HCT116 (cell line): ENCODE measurements at regions not wholly inside any gene's neighbourhood (a gene's known extent, or its start where the extent isn't known, plus 50 kb on each side); places are given as distances from the start of the nearest gene placed in this dataset.

Experiments
- ATAC-seq: fragments of 200-7000 bp; cut with Tn5 transposase; 2 replicates; pipeline ENCODE4 v1.9.1; 2020; ENCODE audit warnings: mild to moderate bottlenecking, moderate library complexity
- BruUV-seq: library from RNA; stranded (reverse); fragments of 400-500 nt; replicated peaks from 2 replicates; lab custom pipeline; 2021; lab: Mats Ljungman, UMichigan
- CTCF ChIA-PET: fragments of 300-600 bp; sonication (Branson Sonifier 250); formaldehyde crosslinking; loops from one replicate; lab custom pipeline; 2021; ENCODE audit warnings: antibody characterized with exemption; lab: Charles Lee
- POLR2A ChIA-PET: fragments of 300-600, 350-600 bp; sonication (Branson Sonifier 250); formaldehyde crosslinking; loops from one replicate; lab custom pipeline; 2021; ENCODE audit warnings: antibody characterized with exemption; lab: Charles Lee
- RAD21 ChIA-PET, 2 experiments: fragments of 300-600 bp; sonication (Branson Sonifier 250); formaldehyde crosslinking; loops; one replicate each; lab custom pipeline; 2023; ENCODE audit warnings: low total read pairs in 2 of 2; ENCODE audit not compliant: uncharacterized antibody in 2 of 2, unreplicated experiment in 2 of 2, low non-redundant PET in 1 of 2; lab: Charles Lee
- DNase-seq: peaks from one replicate; pipeline ENCODE4 v3.0.0-alpha.2; 2010; ENCODE audit warnings: low read depth, low spot score
- H2AFZ ChIP-seq: fragments of 200-600 bp; shearing (Covaris generic), sonication (generic); 2 replicates; pipeline ENCODE4 v1.6.1; 2017; ENCODE audit warnings: low read depth, mixed run types, mixed read lengths, antibody characterized with exemption, low read length; ENCODE audit not compliant: poor library complexity, severe bottlenecking
- H3K27ac ChIP-seq: 2 replicates; pipeline ENCODE4 v1.5.1; 2012; ENCODE audit warnings: low read depth, low read length
- H3K27me3 ChIP-seq: fragments of 200-600 bp; sonication (generic); 2 replicates; pipeline ENCODE4 v1.6.1; 2016; ENCODE audit warnings: mixed run types, low read length, mixed read lengths; ENCODE audit not compliant: insufficient read depth
- H3K36me3 ChIP-seq, 2 experiments: fragments of 200-500 bp in 1 of 2; fragments of 200-600 bp in 1 of 2; sonication (Bioruptor generic) in 1 of 2; sonication (generic) in 1 of 2; 2 replicates each; pipeline versions ENCODE4 v1.5.1 to v1.6.1; 2014 to 2016; ENCODE audit warnings: low read length in 2 of 2, inconsistent platforms in 1 of 2, mixed read lengths in 1 of 2, mixed run types in 1 of 2; ENCODE audit not compliant: insufficient read depth in 2 of 2, control insufficient read depth in 1 of 2
- H3K4me1 ChIP-seq, 2 experiments: fragments of 200-600 bp in 1 of 2; sonication (generic) in 1 of 2; 2 replicates each; pipeline versions ENCODE4 v1.5.1 to v1.6.1; 2012 to 2017; ENCODE audit warnings: low read length in 2 of 2, inconsistent platforms in 1 of 2, mild to moderate bottlenecking in 1 of 2, mixed read lengths in 1 of 2, mixed run types in 1 of 2, moderate library complexity in 1 of 2; ENCODE audit not compliant: insufficient read depth in 2 of 2, control insufficient read depth in 1 of 2
- H3K4me2 ChIP-seq: fragments of 200-600 bp; sonication (generic); 2 replicates; pipeline ENCODE4 v1.6.1; 2017; ENCODE audit warnings: mixed run types, low read length, mixed read lengths
- H3K4me3 ChIP-seq, 2 experiments: fragments of 200-600 bp in 1 of 2; sonication (generic) in 1 of 2; replicated peaks in 1 of 2; 2 replicates each; pipeline ENCODE4 v1.5.1; 2011 to 2016; ENCODE audit warnings: low read length in 2 of 2, control low read depth in 1 of 2, low read depth in 1 of 2, mild to moderate bottlenecking in 1 of 2, mixed read lengths in 1 of 2, mixed run types in 1 of 2
- H3K79me2 ChIP-seq: fragments of 200-600 bp; sonication (generic); 2 replicates; pipeline ENCODE4 v1.6.1; 2017; ENCODE audit warnings: mild to moderate bottlenecking, mixed run types, low read length, moderate library complexity, mixed read lengths; ENCODE audit not compliant: insufficient read depth
- H3K9ac ChIP-seq: fragments of 200-600 bp; sonication (generic); 2 replicates; pipeline ENCODE4 v1.6.1; 2016; ENCODE audit warnings: low read length, mixed read lengths
- H3K9me2 ChIP-seq: fragments of 200-600 bp; sonication (generic), shearing (Covaris generic); 2 replicates; pipeline ENCODE4 v1.6.1; 2017; ENCODE audit warnings: mixed run types, mild to moderate bottlenecking, moderate library complexity; ENCODE audit not compliant: insufficient read depth
- H3K9me3 ChIP-seq, 2 experiments: fragments of 200-500 bp in 1 of 2; fragments of 200-600 bp in 1 of 2; sonication (Bioruptor generic) in 1 of 2; sonication (generic) in 1 of 2; 2 replicates each; pipeline ENCODE4 v1.6.1; 2014 to 2017; ENCODE audit warnings: low read length in 2 of 2, mixed read lengths in 2 of 2, inconsistent platforms in 1 of 2, low read depth in 1 of 2, mild to moderate bottlenecking in 1 of 2, mixed run types in 1 of 2, moderate library complexity in 1 of 2; ENCODE audit not compliant: control insufficient read depth in 1 of 2, insufficient read depth in 1 of 2
- H4K20me1 ChIP-seq: fragments of 200-600 bp; sonication (generic), shearing (Covaris generic); 2 replicates; pipeline ENCODE4 v1.6.1; 2017; ENCODE audit warnings: mixed run types, mild to moderate bottlenecking, moderate library complexity; ENCODE audit not compliant: insufficient read depth
- CEBPB ChIP-seq: IDR thresholded peaks from 2 replicates; pipeline ENCODE4 v1.6.1; 2012; ENCODE audit warnings: low read depth
- CTCF ChIP-seq, 3 experiments: fragments of 200-600 bp in 1 of 3; sonication (generic) in 1 of 3; IDR thresholded peaks in 2 of 3; conservative IDR thresholded peaks in 1 of 3; 2 replicates each; pipeline ENCODE4 v1.5.1; 2012 to 2017; ENCODE audit warnings: low read depth in 2 of 3, low read length in 2 of 3, antibody characterized with exemption in 1 of 3, borderline replicate concordance in 1 of 3, control low read depth in 1 of 3, mild to moderate bottlenecking in 1 of 3, mixed read lengths in 1 of 3, mixed run types in 1 of 3, moderate library complexity in 1 of 3; ENCODE audit not compliant: insufficient read depth in 1 of 3
- ELF1 ChIP-seq: IDR thresholded peaks from 2 replicates; pipeline ENCODE4 v1.6.1; 2012; ENCODE audit warnings: low read depth, borderline replicate concordance
- EZH2phosphoT487 ChIP-seq: fragments of 200-600 bp; IDR thresholded peaks from 2 replicates; pipeline ENCODE4 v1.6.1; 2018; ENCODE audit warnings: antibody characterized with exemption, borderline replicate concordance
- FOSL1 ChIP-seq: IDR thresholded peaks from 2 replicates; pipeline ENCODE4 v1.6.1; 2012; ENCODE audit warnings: low read depth
- MAX ChIP-seq: IDR thresholded peaks from 2 replicates; pipeline ENCODE4 v1.6.1; 2012
- POLR2AphosphoS5 ChIP-seq: IDR thresholded peaks from 2 replicates; pipeline ENCODE4 v1.6.1; 2011; ENCODE audit warnings: mild to moderate bottlenecking, low read depth, low read length, moderate library complexity
- RAD21 ChIP-seq: IDR thresholded peaks from 2 replicates; pipeline ENCODE4 v1.6.1; 2012; ENCODE audit warnings: low read depth, mild to moderate bottlenecking
- TCF7L2 ChIP-seq: IDR thresholded peaks from 2 replicates; pipeline ENCODE4 v1.7.0; 2011; ENCODE audit warnings: borderline replicate concordance, inconsistent platforms; ENCODE audit not compliant: insufficient read depth, insufficient read length; ENCODE audit errors: extremely low read depth
- YY1 ChIP-seq: IDR thresholded peaks from 2 replicates; pipeline ENCODE4 v1.6.1; 2011; ENCODE audit warnings: low read length, low read depth, moderate library complexity, mild to moderate bottlenecking; ENCODE audit not compliant: insufficient replicate concordance; ENCODE audit errors: extremely low read depth
- intact Hi-C: fragments of 100-400 bp; cut with micrococcal nuclease; formaldehyde crosslinking; loops from 2 replicates; pipeline ENCODE4 v1.10.0; 2022

- TF ChIP-seq TCF7L2 (no peak), CEBPB (no peak), MAX (no peak), YY1 (no peak), CTCF (IDR thresholded peaks at IDR 0.05 in 2 of 3, conservative IDR thresholded peaks at IDR 0.05 in 1 of 3; ENCODE audit: borderline replicate concordance in 1 of 3, insufficient read depth in 1 of 3, low read depth in 2 of 3, low read length in 2 of 3) (no peak), POLR2AphosphoS5 (no peak), RAD21 (no peak), EZH2phosphoT487 (no peak)
These were observed 108.4 kb downstream of the RPL27A start (continued) for GRCh38 chr11:8790968-8791367.

GRCh38 chr11:8792710-8793109 lies 110.1 kb downstream of the RPL27A start:
- ChIA-PET RAD21 (no interaction called here), POLR2A (no interaction called here), CTCF (no interaction called here)
- Histone ChIP-seq H3K9me3 (no peaks in the 10 kb centered on the region), H3K4me1 (peaks cover 12 to 14% of the 10 kb centered on the region in 2 experiments; a peak in 3 of 4 replicates), H3K27ac (no peak overlapping the region), H3K4me2 (no peak overlapping the region), H3K4me3 (no peak overlapping the region), H3K27me3 (no peaks in the 10 kb centered on the region), H3K9me2 (no peaks in the 10 kb centered on the region), H3K36me3 (no peaks in the 10 kb centered on the region), H4K20me1 (no peaks in the 10 kb centered on the region), H2AFZ (no peak overlapping the region), H3K9ac (no peak overlapping the region), H3K79me2 (no peaks in the 10 kb centered on the region)
- TF ChIP-seq MAX = no peak
- TF ChIP-seq FOSL1 = no peak
- TF ChIP-seq ELF1 = no peak
- TF ChIP-seq RAD21 = no peak
- TF ChIP-seq YY1 = no peak
- no TSS peak for BruUV-seq
- ATAC-seq = no peak
- no peak for DNase-seq
- intact Hi-C loops = no loop called here
